ENCODE measurements at regions not wholly inside any gene's neighbourhood (a gene's known extent, or its start where the extent isn't known, plus 50 kb on each side); places are given as distances from the start of the nearest gene placed in this dataset.

DNA sequence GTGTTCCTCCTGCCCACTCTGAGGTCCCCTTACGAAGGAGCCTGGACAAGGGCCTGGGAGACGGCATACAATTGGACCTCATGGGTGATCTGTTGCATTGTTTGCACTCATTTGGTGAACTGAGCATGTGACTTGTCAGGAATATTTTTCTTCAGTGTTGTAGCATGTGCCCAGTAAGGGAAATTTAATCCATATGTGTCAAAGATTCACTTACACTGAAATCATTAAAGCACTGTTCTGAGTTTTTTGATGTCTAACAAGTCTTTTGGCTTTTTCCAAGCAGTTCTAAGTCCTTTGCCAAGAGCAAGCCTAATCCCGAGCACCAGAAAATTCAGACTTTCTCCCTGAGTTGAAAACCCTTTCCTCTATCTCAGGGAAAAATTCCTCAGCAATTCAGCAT lies 61.6 kb upstream of the RPS23 start (continued):
- TF ChIP-seq, protein P1, sequence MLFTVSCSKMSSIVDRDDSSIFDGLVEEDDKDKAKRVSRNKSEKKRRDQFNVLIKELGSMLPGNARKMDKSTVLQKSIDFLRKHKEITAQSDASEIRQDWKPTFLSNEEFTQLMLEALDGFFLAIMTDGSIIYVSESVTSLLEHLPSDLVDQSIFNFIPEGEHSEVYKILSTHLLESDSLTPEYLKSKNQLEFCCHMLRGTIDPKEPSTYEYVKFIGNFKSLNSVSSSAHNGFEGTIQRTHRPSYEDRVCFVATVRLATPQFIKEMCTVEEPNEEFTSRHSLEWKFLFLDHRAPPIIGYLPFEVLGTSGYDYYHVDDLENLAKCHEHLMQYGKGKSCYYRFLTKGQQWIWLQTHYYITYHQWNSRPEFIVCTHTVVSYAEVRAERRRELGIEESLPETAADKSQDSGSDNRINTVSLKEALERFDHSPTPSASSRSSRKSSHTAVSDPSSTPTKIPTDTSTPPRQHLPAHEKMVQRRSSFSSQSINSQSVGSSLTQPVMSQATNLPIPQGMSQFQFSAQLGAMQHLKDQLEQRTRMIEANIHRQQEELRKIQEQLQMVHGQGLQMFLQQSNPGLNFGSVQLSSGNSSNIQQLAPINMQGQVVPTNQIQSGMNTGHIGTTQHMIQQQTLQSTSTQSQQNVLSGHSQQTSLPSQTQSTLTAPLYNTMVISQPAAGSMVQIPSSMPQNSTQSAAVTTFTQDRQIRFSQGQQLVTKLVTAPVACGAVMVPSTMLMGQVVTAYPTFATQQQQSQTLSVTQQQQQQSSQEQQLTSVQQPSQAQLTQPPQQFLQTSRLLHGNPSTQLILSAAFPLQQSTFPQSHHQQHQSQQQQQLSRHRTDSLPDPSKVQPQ (CRISPR knock-in tag; IDR thresholded peaks at IDR 0.05; ENCODE audit: borderline replicate concordance), result no peak
- TF ChIP-seq, protein P2, sequence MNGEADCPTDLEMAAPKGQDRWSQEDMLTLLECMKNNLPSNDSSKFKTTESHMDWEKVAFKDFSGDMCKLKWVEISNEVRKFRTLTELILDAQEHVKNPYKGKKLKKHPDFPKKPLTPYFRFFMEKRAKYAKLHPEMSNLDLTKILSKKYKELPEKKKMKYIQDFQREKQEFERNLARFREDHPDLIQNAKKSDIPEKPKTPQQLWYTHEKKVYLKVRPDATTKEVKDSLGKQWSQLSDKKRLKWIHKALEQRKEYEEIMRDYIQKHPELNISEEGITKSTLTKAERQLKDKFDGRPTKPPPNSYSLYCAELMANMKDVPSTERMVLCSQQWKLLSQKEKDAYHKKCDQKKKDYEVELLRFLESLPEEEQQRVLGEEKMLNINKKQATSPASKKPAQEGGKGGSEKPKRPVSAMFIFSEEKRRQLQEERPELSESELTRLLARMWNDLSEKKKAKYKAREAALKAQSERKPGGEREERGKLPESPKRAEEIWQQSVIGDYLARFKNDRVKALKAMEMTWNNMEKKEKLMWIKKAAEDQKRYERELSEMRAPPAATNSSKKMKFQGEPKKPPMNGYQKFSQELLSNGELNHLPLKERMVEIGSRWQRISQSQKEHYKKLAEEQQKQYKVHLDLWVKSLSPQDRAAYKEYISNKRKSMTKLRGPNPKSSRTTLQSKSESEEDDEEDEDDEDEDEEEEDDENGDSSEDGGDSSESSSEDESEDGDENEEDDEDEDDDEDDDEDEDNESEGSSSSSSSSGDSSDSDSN (IDR thresholded peaks at IDR 0.05; ENCODE audit: borderline replicate concordance in 1 of 2, low read depth in 2 of 2, low read length in 2 of 2), result no peak
- TF ChIP-seq RUNX1 (IDR thresholded peaks at IDR 0.05; ENCODE audit: low read depth), result no peak
- no peak for TF ChIP-seq FOXJ3 (CRISPR knock-in tag; IDR thresholded peaks at IDR 0.05)
- no peak for TF ChIP-seq GATAD2A (IDR thresholded peaks at IDR 0.05)
- no peak for TF ChIP-seq SMAD4 (CRISPR knock-in tag; conservative IDR thresholded peaks at IDR 0.05)
- no peak for TF ChIP-seq ETV1 (tag; conservative IDR thresholded peaks at IDR 0.05; ENCODE audit: low read depth)
- no peak for TF ChIP-seq DDX20 (tag; IDR thresholded peaks at IDR 0.05; ENCODE audit: low read depth)
- no peak for TF ChIP-seq PML (IDR thresholded peaks at IDR 0.05; ENCODE audit: low read length)
- TF ChIP-seq, protein P3, sequence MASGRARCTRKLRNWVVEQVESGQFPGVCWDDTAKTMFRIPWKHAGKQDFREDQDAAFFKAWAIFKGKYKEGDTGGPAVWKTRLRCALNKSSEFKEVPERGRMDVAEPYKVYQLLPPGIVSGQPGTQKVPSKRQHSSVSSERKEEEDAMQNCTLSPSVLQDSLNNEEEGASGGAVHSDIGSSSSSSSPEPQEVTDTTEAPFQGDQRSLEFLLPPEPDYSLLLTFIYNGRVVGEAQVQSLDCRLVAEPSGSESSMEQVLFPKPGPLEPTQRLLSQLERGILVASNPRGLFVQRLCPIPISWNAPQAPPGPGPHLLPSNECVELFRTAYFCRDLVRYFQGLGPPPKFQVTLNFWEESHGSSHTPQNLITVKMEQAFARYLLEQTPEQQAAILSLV (tag; IDR thresholded peaks at IDR 0.05), result no peak
- no peak for TF ChIP-seq ZNF24 (IDR thresholded peaks at IDR 0.05)
